GM19395 (cell line): ENCODE measurements at regions not wholly inside any gene's neighbourhood (a gene's known extent, or its start where the extent isn't known, plus 50 kb on each side); places are given as distances from the start of the nearest gene placed in this dataset.

ENCODE experiments used
- ATAC-seq: cut with Tn5 transposase; IDR thresholded peaks from one replicate; pipeline ENCODE4 v1.9.1; 2021; ENCODE audit warnings: mild to moderate bottlenecking, moderate library complexity; ENCODE audit not compliant: unreplicated experiment

DNA sequence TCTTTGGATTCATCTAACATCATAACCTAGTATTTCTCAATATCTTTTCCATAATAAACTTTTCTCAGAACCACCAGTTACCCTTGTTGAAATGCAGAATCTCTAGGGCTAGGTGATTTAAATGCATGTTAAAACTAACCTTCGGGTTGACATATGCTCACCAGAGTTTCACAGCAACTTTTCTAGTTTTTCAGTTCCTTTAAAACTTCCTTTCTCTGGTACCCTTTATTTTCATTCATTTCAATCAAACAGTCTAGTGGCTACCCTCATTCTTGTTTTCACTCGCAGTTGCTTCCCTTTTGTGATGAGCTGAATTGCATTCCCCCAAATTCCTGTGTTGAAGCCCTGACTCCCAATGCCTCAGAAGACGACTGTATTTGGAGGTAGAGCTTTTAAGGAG, 712.8 kb upstream of the CHRM3 start:
- no peak for ATAC-seq

DNA sequence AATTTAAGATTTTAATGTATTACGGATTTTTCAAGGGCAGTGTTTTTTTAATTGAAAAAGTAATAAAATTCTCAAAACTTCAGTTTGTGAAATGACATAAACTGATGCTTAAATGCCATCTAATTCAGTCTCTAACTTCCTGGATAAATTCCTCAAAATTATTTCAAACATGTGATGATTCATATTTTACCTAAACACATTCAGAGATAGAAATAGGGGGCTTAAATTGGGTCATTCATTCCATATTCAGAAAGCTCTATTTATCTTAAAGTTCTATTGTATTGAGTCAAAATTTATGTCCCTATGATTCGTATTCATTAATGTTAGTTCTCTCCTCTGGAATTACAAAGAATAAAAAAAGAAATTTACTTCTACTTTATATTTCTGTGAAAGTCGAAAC, 713.6 kb upstream of the CHRM3 start:
- ATAC-seq, result no peak

GRCh38 chr1:238672262-238672661, 714.1 kb upstream of the CHRM3 start:
- ATAC-seq, result no peak

DNA sequence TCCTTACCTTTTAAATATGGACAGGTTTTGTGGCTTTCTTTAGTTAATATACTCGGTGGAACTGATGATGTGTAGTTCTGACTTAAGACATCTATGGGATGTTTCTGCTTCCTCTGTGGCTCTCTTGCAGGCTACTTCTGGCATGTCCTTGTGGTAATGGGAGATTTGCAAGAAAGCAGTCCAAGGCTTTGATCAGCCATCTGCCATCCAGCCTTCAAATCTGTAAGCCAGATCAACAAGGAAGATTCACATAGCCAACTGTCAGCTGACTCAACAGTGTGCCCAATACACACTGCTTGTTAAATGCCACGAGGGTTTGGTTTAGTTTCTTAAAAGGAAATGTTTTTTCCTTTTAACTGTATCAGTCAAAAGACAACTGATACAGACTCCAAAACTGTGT, 722.2 kb upstream of the CHRM3 start:
- ATAC-seq, result no peak

GRCh38 chr1:238660849-238661248, 725.5 kb upstream of the CHRM3 start:
- ATAC-seq, result no peak

GRCh38 chr1:238658763-238659162, 727.6 kb upstream of the CHRM3 start:
- ATAC-seq, result no peak

DNA sequence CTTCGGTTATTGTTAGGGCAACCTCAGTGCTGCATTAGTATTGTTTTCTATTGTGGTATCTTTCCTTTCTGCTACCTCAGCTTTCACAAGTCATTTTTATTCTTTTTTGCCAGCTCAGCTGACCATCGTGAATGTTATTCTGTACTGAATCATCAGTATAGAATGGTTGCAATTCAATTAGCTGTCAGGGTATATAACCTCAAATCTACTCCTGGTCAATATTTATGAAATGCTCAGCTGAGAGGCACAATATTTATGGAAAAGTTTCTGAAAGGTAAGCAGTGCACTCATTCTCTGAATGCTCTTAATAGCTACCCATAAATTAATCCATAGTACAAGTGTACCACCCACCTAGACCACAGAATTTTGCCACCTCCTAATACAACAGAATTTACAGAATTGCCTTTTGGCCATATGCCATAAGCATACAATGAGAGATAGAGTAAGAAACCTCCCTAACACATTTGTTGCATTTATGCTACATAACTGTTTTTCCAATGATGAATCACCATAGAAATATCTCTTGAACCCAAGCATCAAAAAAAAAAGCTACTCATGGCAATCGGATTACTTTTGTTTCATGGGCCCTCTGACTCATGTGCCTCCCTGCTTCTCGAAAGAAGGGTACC, 732.6 kb upstream of the CHRM3 start:
- no peak for ATAC-seq

DNA sequence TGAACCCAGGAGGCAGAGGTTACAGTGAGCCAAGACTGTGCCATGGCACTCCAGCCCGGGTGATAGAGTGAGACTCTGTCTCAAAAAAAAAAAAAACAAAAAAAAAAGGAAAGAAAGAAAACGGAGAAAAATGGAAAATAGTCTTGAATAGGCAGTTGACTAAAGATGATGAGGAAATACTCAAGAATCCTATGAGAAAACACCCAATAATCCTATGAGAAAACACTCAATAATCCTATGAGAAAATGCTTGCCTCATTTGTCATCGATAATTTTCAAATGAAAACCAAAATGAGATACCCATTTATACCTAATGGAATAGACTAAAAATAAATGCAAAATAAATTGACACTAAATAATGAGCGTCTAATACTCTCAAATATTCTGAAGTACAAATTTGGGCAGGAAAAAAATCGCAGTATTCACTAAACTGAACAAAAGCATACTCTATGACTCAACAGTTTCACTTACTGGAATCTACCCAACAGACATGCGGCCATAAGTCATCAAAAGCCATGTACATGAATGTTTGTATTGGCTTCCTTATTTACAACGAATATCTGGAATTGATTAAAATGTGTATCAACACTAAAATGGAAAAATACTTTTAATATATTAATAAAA, 733.9 kb upstream of the CHRM3 start:
- ATAC-seq, result no peak

DNA sequence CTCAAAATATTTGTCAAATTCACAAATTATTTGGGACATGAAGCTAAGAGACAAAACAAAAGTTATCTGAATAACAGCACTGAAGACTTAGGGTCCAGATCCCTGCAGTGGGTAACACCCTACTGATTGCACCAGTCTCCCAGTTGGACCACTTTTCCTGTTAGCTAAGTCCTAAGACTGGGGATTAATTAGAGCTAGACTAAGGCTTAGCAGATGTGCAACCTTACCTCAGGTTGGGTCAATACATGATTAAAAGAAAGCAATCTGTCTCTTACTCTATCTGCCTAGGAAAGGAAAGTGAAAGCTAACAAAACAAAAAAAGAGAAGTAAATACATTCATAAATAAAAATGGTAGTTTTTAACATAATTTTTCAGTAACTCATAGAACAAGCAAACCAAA, 737.2 kb upstream of the CHRM3 start:
- ATAC-seq, result no peak

- no peak for ATAC-seq
Observed at GRCh38 chr1:238648751-238649150, 737.6 kb upstream of the CHRM3 start.

- ATAC-seq, result no peak
Observed at GRCh38 chr1:238648296-238648695, 738.1 kb upstream of the CHRM3 start.

DNA sequence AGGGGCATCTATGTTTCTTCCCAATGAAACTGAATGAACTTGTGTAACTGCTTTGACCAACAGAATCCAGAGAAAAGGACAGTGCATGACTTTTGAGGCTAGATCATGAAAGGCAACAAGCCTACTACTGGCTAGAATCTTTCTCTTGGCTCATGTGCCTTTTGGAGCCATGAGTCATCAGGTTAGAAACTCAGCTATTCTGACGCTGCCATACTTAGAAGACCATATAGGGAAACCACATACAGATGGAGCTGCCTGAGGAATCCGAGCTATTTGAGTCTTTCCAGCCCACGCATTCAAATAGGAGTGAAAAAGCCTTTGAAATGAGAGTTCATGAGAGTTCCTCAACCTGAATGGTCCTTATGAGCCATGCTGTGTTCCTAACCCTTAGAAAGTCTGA, 738.5 kb upstream of the CHRM3 start:
- no peak for ATAC-seq

- no peak for ATAC-seq
Observed at GRCh38 chr1:238642231-238642630, 744.1 kb upstream of the CHRM3 start.

- no peak for ATAC-seq
Observed at GRCh38 chr1:238639861-238640260, 746.5 kb upstream of the CHRM3 start.

- ATAC-seq, result no peak
Observed at GRCh38 chr1:238628110-238628509, 737.4 kb upstream of the ZP4 start.

DNA sequence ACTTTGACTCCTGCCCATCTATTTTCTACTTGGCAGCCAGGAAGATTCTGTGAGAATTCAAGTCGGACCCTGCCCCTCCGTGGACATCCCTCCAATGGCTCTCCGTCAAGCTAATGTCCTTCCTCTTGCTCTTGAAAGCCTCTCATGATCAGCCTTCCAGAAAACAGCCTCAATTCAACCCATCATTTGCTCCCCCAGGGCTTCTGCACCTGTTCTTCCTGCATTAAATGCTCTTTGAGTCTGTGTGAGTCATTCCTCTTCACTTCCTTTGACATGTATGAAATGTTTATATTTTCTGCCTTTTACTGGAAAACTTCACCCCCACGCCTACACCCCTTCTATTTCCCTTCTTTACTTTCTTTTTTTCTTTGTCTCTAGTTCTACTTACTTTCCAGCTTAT, 734.1 kb upstream of the ZP4 start:
- no peak for ATAC-seq

DNA sequence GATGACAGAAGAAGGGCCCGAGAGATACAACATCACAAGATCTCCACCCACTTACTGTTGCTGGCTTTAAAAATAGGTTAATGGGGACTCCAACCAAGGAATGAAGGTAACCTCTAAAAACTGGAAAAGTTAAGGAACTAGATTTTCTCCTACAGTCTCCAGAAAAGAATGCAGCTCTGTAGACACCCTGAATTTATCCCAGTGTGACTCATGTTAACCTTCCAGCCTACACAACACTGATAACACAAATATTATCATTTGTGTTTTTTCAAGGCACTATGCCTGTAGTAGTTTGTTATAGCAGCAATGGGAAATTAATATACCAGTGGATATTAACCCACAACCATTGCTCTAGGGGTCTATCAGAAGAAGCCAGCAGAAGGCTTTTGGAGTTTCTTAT, 730.7 kb upstream of the ZP4 start:
- ATAC-seq, result no peak

DNA sequence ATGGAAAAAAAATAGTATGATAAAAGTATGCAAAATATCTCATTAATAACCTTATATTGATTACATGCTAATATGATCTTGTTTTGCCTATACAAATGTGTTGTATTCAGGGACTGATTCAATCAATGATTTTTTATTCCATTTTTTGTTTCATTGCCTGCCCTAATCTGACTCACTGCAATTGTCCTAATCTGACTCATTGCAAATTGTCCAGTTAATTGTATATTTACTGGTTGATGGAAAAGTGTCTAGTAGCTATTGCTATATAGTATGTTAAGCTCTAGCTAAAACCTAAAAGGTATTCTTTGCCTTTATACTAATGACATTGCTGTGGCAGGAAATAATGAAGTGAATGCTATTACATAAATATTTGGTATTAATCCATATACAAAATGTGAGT, 728.9 kb upstream of the ZP4 start:
- no peak for ATAC-seq

DNA sequence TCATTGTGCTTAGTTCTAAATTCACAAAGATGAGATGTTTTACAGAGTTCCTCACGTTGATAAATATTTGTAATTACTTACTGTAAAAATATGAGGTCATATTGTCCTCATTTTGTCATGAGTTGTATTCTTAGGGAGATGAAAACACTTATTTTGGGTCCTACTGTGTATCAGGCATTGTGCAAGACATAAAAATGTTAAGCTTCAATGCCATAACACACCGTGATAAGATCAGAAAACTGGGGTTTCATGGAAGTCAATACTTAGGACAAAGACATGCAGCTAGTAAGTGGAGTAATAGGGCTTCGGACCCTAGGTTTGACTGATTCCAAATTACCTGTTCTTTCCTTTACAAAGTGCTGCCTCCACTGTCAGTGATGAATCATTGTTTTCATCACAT, 720.7 kb upstream of the ZP4 start:
- ATAC-seq, result no peak

DNA sequence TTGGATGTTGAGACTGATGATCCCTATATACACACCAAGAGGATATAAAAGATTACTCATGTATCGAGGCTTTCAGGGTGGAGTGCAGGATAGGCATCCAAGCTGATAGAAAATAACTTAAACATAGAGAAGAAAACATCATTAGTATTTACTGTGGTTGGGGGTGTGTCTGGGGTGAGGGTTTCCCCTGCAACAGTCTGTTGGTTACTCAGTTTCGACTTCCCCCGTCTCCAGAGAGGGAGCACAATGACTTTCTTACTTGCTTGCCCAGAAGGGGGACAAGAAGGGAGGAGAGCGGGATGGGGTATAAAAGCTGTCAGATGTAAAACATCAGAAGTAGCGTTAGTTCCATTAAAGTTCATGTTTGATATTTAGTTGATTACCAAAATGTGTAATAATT, 717.4 kb upstream of the ZP4 start:
- no peak for ATAC-seq

DNA sequence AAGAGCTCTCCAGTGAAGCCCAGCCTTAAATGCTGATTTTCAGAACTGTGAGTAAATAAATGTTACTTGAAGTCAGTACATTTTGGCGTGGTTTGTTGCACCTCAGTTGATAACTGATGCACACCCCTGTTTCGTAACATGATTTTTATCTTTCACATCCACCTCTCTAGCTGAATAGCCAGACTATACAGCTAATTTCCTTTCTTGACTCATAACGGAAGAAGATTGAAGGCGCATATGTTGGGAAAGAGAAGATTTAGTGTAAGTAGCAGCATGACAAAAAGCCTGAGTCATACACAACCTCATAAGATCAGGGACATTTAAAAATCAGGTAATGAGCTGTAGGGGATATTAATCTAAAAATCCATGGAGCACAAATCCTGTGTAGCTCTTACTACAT, 716.2 kb upstream of the ZP4 start:
- ATAC-seq, result no peak

GRCh38 chr1:238606457-238606856, 715.7 kb upstream of the ZP4 start:
- ATAC-seq, result no peak

GRCh38 chr1:238604357-238604756, 713.6 kb upstream of the ZP4 start:
- ATAC-seq, result no peak
